ENCODE measurements at regions not wholly inside any gene's neighbourhood (a gene's known extent, or its start where the extent isn't known, plus 50 kb on each side); places are given as distances from the start of the nearest gene placed in this dataset.

DNA sequence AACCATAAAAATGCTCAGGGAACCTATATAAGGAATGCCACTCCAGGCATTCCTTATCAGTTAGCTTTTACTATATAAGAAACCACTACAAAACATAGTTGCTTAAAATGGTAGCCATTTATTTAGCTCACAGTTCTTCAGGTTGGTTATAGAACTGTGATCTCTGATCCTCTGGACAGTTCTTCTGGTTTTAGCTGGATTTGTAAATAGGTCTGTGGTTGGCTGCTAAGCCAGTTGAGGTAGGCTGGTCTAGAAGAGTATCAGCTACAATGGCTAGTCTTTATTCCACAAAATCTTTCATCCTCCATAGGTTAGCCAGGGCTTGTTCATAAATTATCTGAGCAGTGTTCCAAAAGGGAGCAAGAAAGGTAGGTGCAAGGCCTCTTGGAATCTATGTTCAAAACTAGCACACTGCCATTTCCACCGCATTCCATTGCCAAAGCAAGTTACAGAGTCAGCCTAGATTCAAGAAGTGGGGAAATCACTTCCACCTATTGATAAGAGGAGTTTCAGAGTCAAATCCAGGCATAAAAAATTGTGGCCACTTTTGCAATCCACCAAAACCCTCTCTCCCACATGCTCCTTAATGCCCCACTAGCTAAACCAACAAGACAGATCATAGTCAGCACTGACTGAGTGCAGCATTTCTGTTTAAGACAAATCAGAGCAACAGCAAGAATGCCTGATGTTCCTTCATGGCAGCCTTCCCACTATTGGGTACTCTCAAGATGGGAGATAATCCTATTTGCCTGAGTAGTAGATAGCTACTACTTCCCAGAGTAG, 146.4 kb downstream of the IRS1 start:
- no peak for DNase-seq (ENCODE audit: low read depth in 2 of 2)

DNA sequence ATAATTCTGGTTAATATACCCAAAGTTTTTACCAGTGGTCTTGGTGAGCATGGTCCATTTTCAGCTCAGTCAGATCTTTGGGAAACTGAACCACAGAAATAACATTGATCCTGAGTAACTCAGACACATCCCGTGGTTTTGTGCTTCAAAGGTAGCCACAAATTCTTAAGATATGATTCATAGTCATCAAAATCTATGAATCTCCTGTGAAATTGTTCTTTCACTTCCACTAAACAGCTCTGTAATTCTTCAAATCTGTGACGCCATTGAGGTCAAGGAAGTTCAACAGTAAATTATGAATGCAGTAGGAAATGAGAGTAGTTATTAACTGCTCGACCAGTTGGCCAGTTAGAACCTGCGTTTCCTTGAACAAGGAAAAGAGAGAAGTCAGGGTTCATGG, 147.3 kb downstream of the IRS1 start:
- DNase-seq (ENCODE audit: low read depth in 2 of 2) = no peak

DNA sequence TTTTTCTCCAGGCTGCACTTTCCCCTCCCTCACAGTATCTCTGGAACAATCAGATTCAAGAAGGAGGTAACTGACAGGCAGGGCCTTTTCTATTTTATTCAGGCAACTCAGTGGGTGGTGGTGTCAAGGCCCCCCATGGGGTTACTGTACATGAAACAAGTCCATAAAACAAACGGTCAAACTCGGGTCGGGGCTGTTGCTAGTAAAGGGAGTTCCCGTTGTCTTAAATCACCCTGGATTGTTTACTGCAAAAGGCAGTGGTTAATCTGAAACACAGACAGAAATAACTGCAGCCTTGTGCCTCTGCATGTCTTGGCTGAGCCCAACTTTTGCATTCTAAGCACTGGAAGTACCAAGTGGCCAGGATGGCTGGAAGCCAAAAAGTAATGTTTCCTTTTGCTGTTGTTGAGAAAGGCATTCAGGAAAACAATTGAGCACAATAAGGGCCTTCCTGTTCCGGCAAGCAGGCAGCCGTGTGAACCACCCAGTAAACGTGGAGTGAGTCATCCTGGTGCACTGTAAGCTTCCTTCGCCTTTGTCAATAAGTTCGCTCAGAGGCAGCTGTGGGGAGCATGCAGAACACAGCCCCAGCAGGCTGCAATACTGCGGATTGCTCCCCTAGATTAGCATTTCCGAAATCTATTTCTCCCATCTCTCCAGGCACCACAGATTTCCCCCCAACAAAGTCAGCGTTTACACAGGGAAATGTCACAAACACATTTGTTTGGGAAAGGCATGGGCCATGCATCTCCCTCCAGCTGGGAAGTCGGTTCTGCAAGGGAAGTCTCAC, 149.6 kb downstream of the IRS1 start:
- peak; percentile 12 to 16 for DNase-seq (ENCODE audit: low read depth in 2 of 2)

- no peak for DNase-seq (ENCODE audit: low read depth in 2 of 2)
These were observed 150.4 kb downstream of the IRS1 start for GRCh38 chr2:226649201-226649600.

GRCh38 chr2:226647621-226648518, 151.8 kb downstream of the IRS1 start:
- DNase-seq (ENCODE audit: low read depth in 2 of 2) = no peak

DNA sequence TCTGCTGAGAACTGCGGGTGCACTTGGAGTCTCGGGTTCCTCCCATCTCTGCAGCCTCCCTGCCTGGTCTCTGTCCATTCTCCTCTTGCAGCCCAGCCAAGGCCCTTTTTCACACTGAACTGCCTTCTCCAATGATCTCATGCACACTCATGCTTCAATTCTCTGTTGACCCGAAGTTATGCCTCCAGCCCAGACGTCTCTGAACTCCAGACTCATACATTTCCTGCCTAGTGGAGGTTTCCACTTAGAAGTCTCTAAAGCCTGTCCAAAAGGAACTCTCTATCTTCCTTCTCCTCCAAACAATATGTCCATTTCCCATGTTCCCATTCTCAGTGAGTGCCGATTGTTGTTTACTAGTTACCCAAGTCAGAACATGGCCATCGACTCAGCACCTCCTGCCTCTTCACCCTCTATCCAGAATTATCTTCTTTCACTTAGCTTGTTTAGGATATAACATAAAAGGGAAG, 155.2 kb downstream of the IRS1 start:
- DNase-seq (ENCODE audit: low read depth in 2 of 2) = no peak

DNA sequence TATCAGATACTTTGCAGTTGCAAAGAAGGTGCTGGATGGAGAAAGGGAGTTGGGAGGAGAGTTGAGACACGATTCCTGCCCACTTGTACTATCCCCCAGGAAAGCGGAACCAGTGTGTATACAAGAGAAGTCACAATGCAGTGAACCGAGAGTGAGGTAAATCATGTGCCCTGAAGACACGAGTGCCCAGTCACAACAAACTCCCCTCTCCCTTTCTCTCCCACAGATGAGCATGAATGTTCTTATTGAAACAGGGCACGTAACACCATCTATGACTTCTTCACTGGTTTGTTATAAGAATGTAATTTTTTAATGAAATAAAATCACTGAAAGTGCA, 155.7 kb downstream of the IRS1 start:
- no peak for DNase-seq (ENCODE audit: low read depth in 2 of 2)

GRCh38 chr2:226643030-226643945, 156.3 kb downstream of the IRS1 start:
- DNase-seq (ENCODE audit: low read depth in 2 of 2) = no peak

DNA sequence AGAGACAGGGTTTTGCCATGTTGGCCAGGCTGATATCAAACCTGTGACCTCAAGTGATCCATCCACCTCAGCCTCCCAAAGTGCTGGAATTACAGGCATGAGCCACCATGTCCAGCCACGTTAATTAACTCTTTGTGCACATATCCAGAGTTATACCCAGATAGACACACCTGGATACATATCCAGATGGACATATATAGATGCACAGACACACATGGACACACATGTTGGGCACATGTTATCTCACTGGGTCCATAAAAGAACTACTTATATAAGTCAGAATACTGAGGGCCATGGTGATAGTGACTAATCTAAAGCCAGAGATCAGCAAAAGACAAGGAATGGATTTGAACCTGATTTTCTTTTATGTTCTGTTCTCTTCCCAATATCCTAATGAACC, 158.6 kb downstream of the IRS1 start:
- no peak for DNase-seq (ENCODE audit: low read depth in 2 of 2)

- DNase-seq (ENCODE audit: low read depth in 2 of 2) = no peak
These were observed 159.1 kb downstream of the IRS1 start for GRCh38 chr2:226640501-226640900.

- DNase-seq (ENCODE audit: low read depth in 2 of 2) = no peak
These were observed 160.1 kb downstream of the IRS1 start for GRCh38 chr2:226639550-226639949.

GRCh38 chr2:226638576-226638975, 161.0 kb downstream of the IRS1 start:
- no peak for DNase-seq (ENCODE audit: low read depth in 2 of 2)

DNA sequence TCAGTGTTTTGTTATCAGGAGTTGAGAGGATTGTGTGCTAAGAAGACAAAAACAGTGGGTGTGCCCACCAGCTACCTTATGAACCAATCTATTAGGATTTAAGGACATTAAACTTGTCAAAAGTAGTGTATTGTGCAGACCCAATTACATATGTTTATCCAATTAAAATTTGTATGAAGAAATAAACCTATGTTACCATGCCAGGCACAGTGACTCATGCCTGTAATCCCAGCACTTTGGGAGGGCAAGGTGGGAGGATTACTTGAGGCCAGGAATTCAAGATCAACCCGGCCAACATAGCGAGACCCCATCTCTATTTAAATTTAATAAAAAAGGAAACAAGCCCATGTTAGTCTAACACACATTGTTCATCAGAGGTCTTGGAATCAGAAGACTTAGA, 162.2 kb downstream of the IRS1 start:
- no peak for DNase-seq (ENCODE audit: low read depth in 2 of 2)

GRCh38 chr2:226636586-226636985, 163.0 kb downstream of the IRS1 start:
- no peak for DNase-seq (ENCODE audit: low read depth in 2 of 2)

DNA sequence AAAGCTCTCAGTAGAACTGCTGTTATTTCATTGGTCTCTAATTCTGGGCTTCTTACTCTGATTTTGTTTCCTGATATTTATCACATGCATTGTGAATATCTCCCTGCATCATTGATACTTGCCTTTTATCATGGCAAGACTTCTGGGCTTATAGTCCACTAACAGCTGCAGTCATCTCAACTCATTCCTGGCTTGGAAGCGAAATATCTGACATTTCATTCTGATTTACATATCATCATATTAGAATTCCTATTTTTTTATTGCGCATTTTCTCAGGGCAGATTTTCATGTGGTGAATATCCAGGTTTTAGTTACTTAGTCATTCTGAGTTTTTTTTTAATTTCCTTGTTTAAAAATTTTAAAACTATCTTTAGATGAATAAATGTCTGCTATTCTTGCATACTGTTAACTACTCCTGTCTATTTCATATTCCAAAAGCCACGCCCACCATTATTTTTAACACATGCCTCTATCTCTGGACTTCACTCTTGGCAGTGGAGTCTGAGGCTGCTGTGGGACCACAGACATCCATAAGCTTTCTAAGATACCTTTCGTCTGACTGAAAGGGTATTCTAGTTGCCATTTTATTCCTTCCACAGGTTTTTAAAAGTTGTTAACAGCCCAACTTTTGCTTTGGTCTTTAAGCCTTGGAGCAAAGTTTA, 164.5 kb downstream of the IRS1 start:
- DNase-seq (ENCODE audit: low read depth in 2 of 2) = no peak

- no peak for DNase-seq (ENCODE audit: low read depth in 2 of 2)
These were observed 167.9 kb downstream of the IRS1 start for GRCh38 chr2:226631671-226632070.

- no peak for DNase-seq (ENCODE audit: low read depth in 2 of 2)
These were observed 168.4 kb downstream of the IRS1 start for GRCh38 chr2:226631187-226631586.

- no peak for DNase-seq (ENCODE audit: low read depth in 2 of 2)
These were observed 173.7 kb downstream of the IRS1 start for GRCh38 chr2:226625946-226626345.

GRCh38 chr2:226623587-226624368, 175.8 kb downstream of the IRS1 start:
- no peak for DNase-seq (ENCODE audit: low read depth in 2 of 2)

DNA sequence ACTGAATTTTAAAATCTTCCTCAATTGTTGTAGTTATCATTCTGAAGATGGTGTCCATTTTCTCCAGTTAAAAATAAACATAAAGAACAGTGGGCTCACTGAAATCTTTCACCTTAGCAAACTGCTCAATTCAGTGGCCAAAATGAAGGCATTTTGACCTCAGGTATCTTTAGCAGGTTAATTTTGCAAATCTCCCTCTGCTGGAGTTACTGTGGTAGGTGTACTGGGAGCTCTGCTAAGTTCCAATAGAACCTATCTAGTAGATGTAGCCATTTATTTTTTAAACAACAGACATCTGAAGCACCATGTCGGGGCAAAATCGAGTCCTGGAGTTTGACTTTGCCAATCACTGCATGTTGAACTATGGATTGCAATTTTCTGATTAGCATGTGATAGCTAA, 177.1 kb downstream of the IRS1 start:
- DNase-seq (ENCODE audit: low read depth in 2 of 2) = no peak

Data from stimulated activated CD8-positive, alpha-beta memory T cell treated with anti-CD3 and anti-CD28 coated beads, Interleukin-15, amount 100 ng/mL, for 48 hours (primary cell).